ENCODE measurements at regions not wholly inside any gene's neighbourhood (a gene's known extent, or its start where the extent isn't known, plus 50 kb on each side); places are given as distances from the start of the nearest gene placed in this dataset.

DNA sequence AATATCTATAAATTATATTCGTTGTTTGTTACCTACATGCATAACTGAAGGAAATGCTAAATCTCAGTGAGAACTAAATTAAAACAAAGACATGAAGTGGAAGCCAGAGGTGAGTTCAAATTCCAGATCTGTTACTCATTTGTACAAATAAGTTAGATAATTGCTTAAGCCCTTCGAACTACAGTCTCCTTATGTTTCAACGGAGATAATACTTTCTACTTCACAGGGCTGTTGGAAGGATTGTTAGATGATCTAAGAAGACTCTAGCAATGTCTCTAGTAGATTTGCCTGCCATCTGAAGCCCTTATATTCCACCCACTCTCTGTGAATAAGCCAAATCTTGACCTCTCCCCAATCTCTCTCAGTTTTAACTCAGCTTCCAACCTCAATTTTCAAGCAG, 125.8 kb downstream of the P2RY1 start:
- Histone ChIP-seq H3K4me3 (ENCODE audit: low read depth in 1 of 2, low read length in 2 of 2) (no peak overlapping the region), H4K20me1 (ENCODE audit: insufficient read depth, low read length) (no peaks in the 10 kb centered on the region), H3K36me3 (ENCODE audit: insufficient read depth, low read length) (no peaks in the 10 kb centered on the region), H3K9ac (ENCODE audit: low read depth, low read length) (no peak overlapping the region), H3K4me1 (ENCODE audit: insufficient read depth, low read length) (no peaks in the 10 kb centered on the region), H2AFZ (ENCODE audit: low read depth, low read length) (no peak overlapping the region), H3K79me2 (ENCODE audit: insufficient read depth, low read length) (no peaks in the 10 kb centered on the region), H3K9me3 (ENCODE audit: insufficient read depth, low read length, severe bottlenecking) (no peaks in the 10 kb centered on the region), H3K27ac (ENCODE audit: low read length) (no peak overlapping the region), H3K27me3 (ENCODE audit: insufficient read depth, low read length, poor library complexity) (no peaks in the 10 kb centered on the region), H3K4me2 (ENCODE audit: insufficient read depth, low read length) (no peak overlapping the region)
- ATAC-seq (ENCODE audit: insufficient read depth, low read depth) (no peak), DNase-seq (no peak)
- no peak for TF ChIP-seq EZH2 (IDR thresholded peaks at IDR 0.05; ENCODE audit: borderline replicate concordance, low read depth, low read length, severe bottlenecking)
- TF ChIP-seq, protein P1, sequence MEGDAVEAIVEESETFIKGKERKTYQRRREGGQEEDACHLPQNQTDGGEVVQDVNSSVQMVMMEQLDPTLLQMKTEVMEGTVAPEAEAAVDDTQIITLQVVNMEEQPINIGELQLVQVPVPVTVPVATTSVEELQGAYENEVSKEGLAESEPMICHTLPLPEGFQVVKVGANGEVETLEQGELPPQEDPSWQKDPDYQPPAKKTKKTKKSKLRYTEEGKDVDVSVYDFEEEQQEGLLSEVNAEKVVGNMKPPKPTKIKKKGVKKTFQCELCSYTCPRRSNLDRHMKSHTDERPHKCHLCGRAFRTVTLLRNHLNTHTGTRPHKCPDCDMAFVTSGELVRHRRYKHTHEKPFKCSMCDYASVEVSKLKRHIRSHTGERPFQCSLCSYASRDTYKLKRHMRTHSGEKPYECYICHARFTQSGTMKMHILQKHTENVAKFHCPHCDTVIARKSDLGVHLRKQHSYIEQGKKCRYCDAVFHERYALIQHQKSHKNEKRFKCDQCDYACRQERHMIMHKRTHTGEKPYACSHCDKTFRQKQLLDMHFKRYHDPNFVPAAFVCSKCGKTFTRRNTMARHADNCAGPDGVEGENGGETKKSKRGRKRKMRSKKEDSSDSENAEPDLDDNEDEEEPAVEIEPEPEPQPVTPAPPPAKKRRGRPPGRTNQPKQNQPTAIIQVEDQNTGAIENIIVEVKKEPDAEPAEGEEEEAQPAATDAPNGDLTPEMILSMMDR (IDR thresholded peaks at IDR 0.05; ENCODE audit: borderline replicate concordance, extremely low read depth, low read length, poor library complexity, severe bottlenecking) = no peak

DNA sequence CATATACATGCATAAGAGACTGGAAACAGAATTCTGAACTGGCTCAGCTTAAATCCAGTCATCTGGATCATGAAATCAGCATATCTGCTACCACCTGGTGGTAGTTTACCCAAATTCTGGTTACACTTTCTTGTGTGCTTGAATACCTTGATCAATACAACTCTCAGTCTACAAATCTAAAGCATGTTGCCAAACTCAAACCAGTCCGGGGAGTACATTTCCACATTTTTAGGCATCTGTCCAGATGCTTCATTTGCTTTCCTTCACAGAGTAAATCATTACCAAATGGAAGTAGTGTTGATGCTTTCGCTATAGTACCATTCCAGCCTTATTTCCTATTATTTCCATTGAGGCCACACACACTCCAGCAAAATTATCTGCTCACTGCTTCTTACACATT, 126.4 kb downstream of the P2RY1 start:
- Histone ChIP-seq H3K79me2 (ENCODE audit: insufficient read depth, low read length) (no peaks in the 10 kb centered on the region), H3K4me3 (ENCODE audit: low read depth in 1 of 2, low read length in 2 of 2) (no peak overlapping the region), H3K4me2 (ENCODE audit: insufficient read depth, low read length) (no peak overlapping the region), H3K4me1 (ENCODE audit: insufficient read depth, low read length) (no peaks in the 10 kb centered on the region), H4K20me1 (ENCODE audit: insufficient read depth, low read length) (no peaks in the 10 kb centered on the region), H3K9me3 (ENCODE audit: insufficient read depth, low read length, severe bottlenecking) (no peaks in the 10 kb centered on the region), H3K9ac (ENCODE audit: low read depth, low read length) (no peak overlapping the region), H3K27ac (ENCODE audit: low read length) (no peak overlapping the region), H3K27me3 (ENCODE audit: insufficient read depth, low read length, poor library complexity) (no peaks in the 10 kb centered on the region), H3K36me3 (ENCODE audit: insufficient read depth, low read length) (no peaks in the 10 kb centered on the region), H2AFZ (ENCODE audit: low read depth, low read length) (no peak overlapping the region)
- no peak for TF ChIP-seq EZH2 (IDR thresholded peaks at IDR 0.05; ENCODE audit: borderline replicate concordance, low read depth, low read length, severe bottlenecking)
- TF ChIP-seq, protein P1 (IDR thresholded peaks at IDR 0.05; ENCODE audit: borderline replicate concordance, extremely low read depth, low read length, poor library complexity, severe bottlenecking) = no peak
- ATAC-seq (ENCODE audit: insufficient read depth, low read depth) (no peak), DNase-seq (no peak)

DNA sequence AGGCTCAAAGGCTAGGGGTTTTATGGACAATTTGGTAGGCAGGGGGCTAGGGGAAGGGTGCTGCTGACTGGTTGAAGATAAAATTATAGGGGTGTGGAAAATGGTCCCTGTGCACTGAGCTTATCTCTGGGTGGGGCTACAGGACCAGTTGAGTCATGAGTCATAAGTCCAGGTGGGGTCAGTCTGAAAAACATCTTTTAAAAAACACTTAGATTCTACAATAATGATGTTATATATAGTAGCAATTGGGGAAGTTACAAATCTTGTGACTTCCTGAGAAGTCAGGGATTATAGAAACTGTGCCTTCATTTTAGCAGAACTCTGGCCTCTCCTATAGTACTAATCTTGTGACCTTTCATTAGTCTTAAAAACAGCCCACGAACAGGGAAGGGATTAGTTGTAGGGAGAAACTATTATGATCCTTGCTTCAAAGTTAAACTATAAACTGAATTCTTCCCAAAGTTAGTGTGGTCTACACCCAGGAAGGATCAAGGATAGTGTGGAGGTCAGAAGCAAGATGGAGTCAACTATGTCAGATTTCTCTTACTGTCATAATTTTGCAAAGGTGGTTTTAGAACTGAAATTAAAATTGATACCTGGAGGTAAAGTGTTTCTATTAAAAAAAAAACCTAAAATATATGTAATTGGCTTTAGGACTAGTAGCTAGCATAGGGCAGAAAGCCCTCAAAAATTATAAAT, 130.1 kb downstream of the P2RY1 start:
- no peaks in the 10 kb centered on the region for H3K27me3 ChIP-seq (ENCODE audit: insufficient read depth, low read length, poor library complexity)
- no peak overlapping the region for H3K4me2 ChIP-seq (ENCODE audit: insufficient read depth, low read length)
- no peak overlapping the region for H3K9ac ChIP-seq (ENCODE audit: low read depth, low read length)
- H3K36me3 ChIP-seq (ENCODE audit: insufficient read depth, low read length) = no peaks in the 10 kb centered on the region
- no peak overlapping the region for H3K4me3 ChIP-seq (ENCODE audit: low read depth in 1 of 2, low read length in 2 of 2)
- H2AFZ ChIP-seq (ENCODE audit: low read depth, low read length) = no peak overlapping the region
- TF ChIP-seq, protein P1 (IDR thresholded peaks at IDR 0.05; ENCODE audit: borderline replicate concordance, extremely low read depth, low read length, poor library complexity, severe bottlenecking) = no peak
- no peak for TF ChIP-seq EZH2 (IDR thresholded peaks at IDR 0.05; ENCODE audit: borderline replicate concordance, low read depth, low read length, severe bottlenecking)
- H3K4me1 ChIP-seq (ENCODE audit: insufficient read depth, low read length) = no peaks in the 10 kb centered on the region
- H4K20me1 ChIP-seq (ENCODE audit: insufficient read depth, low read length) = no peaks in the 10 kb centered on the region
- no peak overlapping the region for H3K27ac ChIP-seq (ENCODE audit: low read length)
- DNase-seq = no peak
- no peaks in the 10 kb centered on the region for H3K9me3 ChIP-seq (ENCODE audit: insufficient read depth, low read length, severe bottlenecking)
- no peaks in the 10 kb centered on the region for H3K79me2 ChIP-seq (ENCODE audit: insufficient read depth, low read length)
- no peak for ATAC-seq (ENCODE audit: insufficient read depth, low read depth)
